Right lobe of liver (tissue), 4 donors: ENCODE measurements at regions not wholly inside any gene's neighbourhood (a gene's known extent, or its start where the extent isn't known, plus 50 kb on each side); places are given as distances from the start of the nearest gene placed in this dataset.

Source experiments
- CTCF ChIP-seq, 4 donors: fragments of 200-600 bp in 3 of 4; fragments of 450-650 bp in 1 of 4; IDR thresholded peaks; one replicate each; pipeline versions ENCODE4 v1.5.1 to v1.8.0; 2016 to 2022; ENCODE audit warnings: antibody characterized with exemption in 4 of 4, mild to moderate bottlenecking in 2 of 4
- POLR2A ChIP-seq: fragments of 450-650 bp; IDR thresholded peaks from one replicate; pipeline ENCODE4 v1.6.1; 2017; ENCODE audit warnings: antibody characterized with exemption, mild to moderate bottlenecking
- donor health status: DM: no; HTN: no; CAD: no.
- donor health status: DM: no; HTN: no; CAD: no.
- donor health status: DM: no; HTN: yes; CAD: no.

GRCh38 chr12:43196268-43196907 is 355.6 kb downstream of the ADAMTS20 start:
- no peak for TF ChIP-seq CTCF (IDR thresholded peaks at IDR 0.05)
- no peak for TF ChIP-seq POLR2A
